Ectodermal cell (in vitro differentiated cells): ENCODE measurements at regions not wholly inside any gene's neighbourhood (a gene's known extent, or its start where the extent isn't known, plus 50 kb on each side); places are given as distances from the start of the nearest gene placed in this dataset.

ENCODE experiments used
- H3K27ac ChIP-seq: 2 replicates; pipeline ENCODE4 v1.7.0; 2013; ENCODE audit warnings: mild to moderate bottlenecking, low read depth, low read length; ENCODE audit not compliant: insufficient read depth, poor library complexity, severe bottlenecking
- H3K27me3 ChIP-seq: 2 replicates; pipeline ENCODE4 v1.7.0; 2013; ENCODE audit warnings: mild to moderate bottlenecking, low read length; ENCODE audit not compliant: insufficient read depth, control insufficient read depth, poor library complexity, severe bottlenecking
- H3K36me3 ChIP-seq: one replicate; pipeline ENCODE4 v1.7.0; 2013; ENCODE audit warnings: low read length; ENCODE audit not compliant: control insufficient read depth, insufficient read depth
- H3K4me1 ChIP-seq: one replicate; pipeline ENCODE4 v1.7.0; 2013; ENCODE audit warnings: low read length; ENCODE audit not compliant: control insufficient read depth, insufficient read depth
- H3K4me3 ChIP-seq: 2 replicates; pipeline ENCODE4 v1.7.0; 2013; ENCODE audit warnings: low read depth, low read length, control low read depth; ENCODE audit not compliant: insufficient read depth
- H3K9me3 ChIP-seq: 2 replicates; pipeline ENCODE4 v1.7.0; 2013; ENCODE audit warnings: mild to moderate bottlenecking, low read length, moderate library complexity; ENCODE audit not compliant: control insufficient read depth
- WGBS, 2 experiments: methylation state at CpG; one replicate each; pipeline ENCODE4 v1.1.7; 2013; ENCODE audit warnings: missing lambda C conversion rate in 2 of 2; 5-methylcytosine and 5-hydroxymethylcytosine counted together

- no peaks in the 10 kb centered on the region for H3K36me3 ChIP-seq
- H3K4me3 ChIP-seq: no peak overlapping the region
- no peaks in the 10 kb centered on the region for H3K9me3 ChIP-seq
- no peaks in the 10 kb centered on the region for H3K27me3 ChIP-seq
- H3K27ac ChIP-seq: no peak overlapping the region
- 94 to 100% methylated on average over 2 of the region's 2 CpGs for WGBS, 2 experiments
- H3K4me1 ChIP-seq: no peaks in the 10 kb centered on the region
These were observed 182.4 kb upstream of the TOM1L1 start for GRCh38 chr17:54718286-54718685.

GRCh38 chr17:54727624-54728023 is 173.0 kb upstream of the TOM1L1 start:
- no peaks in the 10 kb centered on the region for H3K36me3 ChIP-seq
- H3K27ac ChIP-seq: no peak overlapping the region
- no peak overlapping the region for H3K4me3 ChIP-seq
- no peaks in the 10 kb centered on the region for H3K27me3 ChIP-seq
- H3K4me1 ChIP-seq: no peaks in the 10 kb centered on the region
- peaks cover 3% of the 10 kb centered on the region for H3K9me3 ChIP-seq

- Histone ChIP-seq H3K27ac (no peak overlapping the region), H3K27me3 (no peaks in the 10 kb centered on the region), H3K4me1 (no peaks in the 10 kb centered on the region), H3K9me3 (no peaks in the 10 kb centered on the region), H3K36me3 (no peaks in the 10 kb centered on the region), H3K4me3 (no peak overlapping the region)
These were observed 164.1 kb upstream of the TOM1L1 start for GRCh38 chr17:54736573-54736972.

- Histone ChIP-seq H3K27ac (no peak overlapping the region), H3K4me3 (no peak overlapping the region), H3K4me1 (no peaks in the 10 kb centered on the region), H3K36me3 (no peaks in the 10 kb centered on the region), H3K27me3 (no peaks in the 10 kb centered on the region), H3K9me3 (no peaks in the 10 kb centered on the region)
- WGBS, 2 experiments: 91 to 98% methylated on average over 1 of the region's 1 CpG
These were observed 162.2 kb upstream of the TOM1L1 start for GRCh38 chr17:54738496-54738895.

GRCh38 chr17:54744750-54745149 is 155.9 kb upstream of the TOM1L1 start:
- H3K4me3 ChIP-seq: no peak overlapping the region
- WGBS, 2 experiments: 92% methylated on average over 1 of the region's 1 CpG; no CpG with 5 or more reads in 1 of the 2 experiments

GRCh38 chr17:54745239-54745638 is 155.4 kb upstream of the TOM1L1 start:
- no peak overlapping the region for H3K4me3 ChIP-seq
- H3K27me3 ChIP-seq: no peaks in the 10 kb centered on the region
- no peaks in the 10 kb centered on the region for H3K36me3 ChIP-seq
- H3K9me3 ChIP-seq: no peaks in the 10 kb centered on the region
- no peak overlapping the region for H3K27ac ChIP-seq
- no peaks in the 10 kb centered on the region for H3K4me1 ChIP-seq

More at GRCh38 chr17:54744750-54745149, 155.9 kb upstream of the TOM1L1 start:
- no peaks in the 10 kb centered on the region for H3K27me3 ChIP-seq
- H3K9me3 ChIP-seq: no peaks in the 10 kb centered on the region
- no peaks in the 10 kb centered on the region for H3K4me1 ChIP-seq
- H3K36me3 ChIP-seq: no peaks in the 10 kb centered on the region
- no peak overlapping the region for H3K27ac ChIP-seq

- H3K27ac ChIP-seq: no peak overlapping the region
- H3K36me3 ChIP-seq: no peaks in the 10 kb centered on the region
- no peaks in the 10 kb centered on the region for H3K27me3 ChIP-seq
- H3K9me3 ChIP-seq: no peaks in the 10 kb centered on the region
- 90 to 94% methylated on average over 5 of the region's 5 CpGs for WGBS, 2 experiments
- H3K4me1 ChIP-seq: no peaks in the 10 kb centered on the region
- H3K4me3 ChIP-seq: no peak overlapping the region
These were observed 154.8 kb upstream of the TOM1L1 start for GRCh38 chr17:54745862-54746261.

- 85 to 97% methylated on average over 1 of the region's 1 CpG for WGBS, 2 experiments
- H3K9me3 ChIP-seq: no peaks in the 10 kb centered on the region
- H3K27ac ChIP-seq: no peak overlapping the region
- H3K27me3 ChIP-seq: no peaks in the 10 kb centered on the region
- H3K36me3 ChIP-seq: no peaks in the 10 kb centered on the region
- H3K4me1 ChIP-seq: no peaks in the 10 kb centered on the region
- no peak overlapping the region for H3K4me3 ChIP-seq
These were observed 151.5 kb upstream of the TOM1L1 start for GRCh38 chr17:54749157-54749556.

- Histone ChIP-seq H3K9me3 (no peaks in the 10 kb centered on the region), H3K4me3 (no peak overlapping the region), H3K4me1 (no peaks in the 10 kb centered on the region), H3K27ac (no peak overlapping the region), H3K36me3 (no peaks in the 10 kb centered on the region), H3K27me3 (no peaks in the 10 kb centered on the region)
- WGBS, 2 experiments: 84 to 89% methylated on average over 13 to 14 of the region's 15 CpGs
These were observed 146.1 kb upstream of the TOM1L1 start for GRCh38 chr17:54754560-54754959.

GRCh38 chr17:54760836-54761235 is 139.8 kb upstream of the TOM1L1 start:
- Histone ChIP-seq H3K36me3 (no peaks in the 10 kb centered on the region), H3K4me3 (no peak overlapping the region), H3K27me3 (no peaks in the 10 kb centered on the region), H3K9me3 (no peaks in the 10 kb centered on the region), H3K27ac (no peak overlapping the region), H3K4me1 (no peaks in the 10 kb centered on the region)
- WGBS, 2 experiments: 100% methylated on average over 1 to 2 of the region's 3 CpGs

- Histone ChIP-seq H3K4me3 (no peak overlapping the region), H3K4me1 (no peaks in the 10 kb centered on the region), H3K36me3 (no peaks in the 10 kb centered on the region), H3K27ac (no peak overlapping the region), H3K9me3 (no peaks in the 10 kb centered on the region), H3K27me3 (no peaks in the 10 kb centered on the region)
- 93 to 94% methylated on average over 2 of the region's 2 CpGs for WGBS, 2 experiments
These were observed 129.8 kb upstream of the TOM1L1 start for GRCh38 chr17:54770836-54771235.
